Endothelial cell of umbilical vein (primary cell): ENCODE measurements at regions not wholly inside any gene's neighbourhood (a gene's known extent, or its start where the extent isn't known, plus 50 kb on each side); places are given as distances from the start of the nearest gene placed in this dataset.
A peak's percentile ranks its signal among the peaks of the same experiment; 100 is the strongest.

Source experiments
- BruUV-seq: library from RNA; stranded (reverse); fragments of 400-500 nt; replicated peaks from 2 replicates; lab custom pipeline; 2021; lab: Mats Ljungman, UMichigan
- CTCF ChIA-PET: fragments of 300-600, 350-600 bp; sonication (Branson Sonifier 250); formaldehyde crosslinking; loops from one replicate; lab custom pipeline; 2021; ENCODE audit warnings: antibody characterized with exemption, inconsistent platforms; lab: Charles Lee
- POLR2A ChIA-PET: fragments of 300-600, 350-600 bp; sonication (Branson Sonifier 250); formaldehyde crosslinking; loops from one replicate; lab custom pipeline; 2021; ENCODE audit warnings: antibody characterized with exemption, inconsistent platforms; lab: Charles Lee
- DNase-seq: peaks from one replicate; pipeline ENCODE4 v3.0.0-alpha.2; 2011; ENCODE audit warnings: low read depth, low spot score
- FAIRE-seq: peaks from 2 replicates; lab custom pipeline; 2011; peaks lifted over from hg19 to GRCh38; lab: Jason Lieb, UNC
- H2AFZ ChIP-seq: 2 replicates; pipeline ENCODE4 v1.6.0; 2012; ENCODE audit warnings: low read depth, low read length, control low read depth, inconsistent platforms
- H3K27ac ChIP-seq: 2 replicates; pipeline ENCODE4 v1.5.1; 2011; ENCODE audit warnings: low read depth, mild to moderate bottlenecking, control low read depth, low read length, moderate library complexity; ENCODE audit not compliant: insufficient read depth
- H3K27me3 ChIP-seq, 2 experiments: 2 replicates each; pipeline versions ENCODE4 v1.6.0 to v1.6.1; 2011; ENCODE audit warnings: low read length in 2 of 2, mixed read lengths in 1 of 2; ENCODE audit not compliant: control insufficient read depth in 2 of 2, insufficient read depth in 2 of 2
- H3K36me3 ChIP-seq, 2 experiments: 2 replicates in 1 of 2; 3 replicates in 1 of 2; pipeline ENCODE4 v1.5.1; 2011; ENCODE audit warnings: low read length in 2 of 2, mild to moderate bottlenecking in 1 of 2, moderate library complexity in 1 of 2; ENCODE audit not compliant: control insufficient read depth in 2 of 2, insufficient read depth in 2 of 2; ENCODE audit errors: extremely low read depth in 1 of 2
- H3K4me1 ChIP-seq: 3 replicates; pipeline ENCODE4 v1.5.1; 2011; ENCODE audit warnings: mild to moderate bottlenecking, low read length; ENCODE audit not compliant: control insufficient read depth, insufficient read depth; ENCODE audit errors: extremely low read depth
- H3K4me2 ChIP-seq: 2 replicates; pipeline ENCODE4 v1.6.1; 2011; ENCODE audit warnings: low read length, control low read depth, mixed read lengths; ENCODE audit not compliant: insufficient read depth
- H3K4me3 ChIP-seq, 3 experiments: fragments of 200-600 bp in 1 of 3; sonication (generic), shearing (Covaris generic) in 1 of 3; replicated peaks in 1 of 3; 2 replicates each; pipeline ENCODE4 v1.5.1; 2011 to 2016; ENCODE audit warnings: control low read depth in 3 of 3, low read length in 3 of 3, mild to moderate bottlenecking in 2 of 3, inconsistent platforms in 1 of 3, low read depth in 1 of 3, moderate library complexity in 1 of 3; ENCODE audit not compliant: insufficient read depth in 1 of 3
- H3K79me2 ChIP-seq: 2 replicates; pipeline ENCODE4 v1.6.0; 2012; ENCODE audit warnings: low read length, inconsistent platforms; ENCODE audit not compliant: control insufficient read depth, insufficient read depth
- H3K9ac ChIP-seq: replicated peaks from 2 replicates; pipeline ENCODE3; 2011; ENCODE audit warnings: low read length, control low read depth; ENCODE audit not compliant: insufficient read depth; ENCODE audit errors: extremely low read depth
- H3K9me1 ChIP-seq: replicated peaks from 3 replicates; pipeline ENCODE4 v1.6.0; 2011; ENCODE audit warnings: mild to moderate bottlenecking, low read length; ENCODE audit not compliant: control insufficient read depth, insufficient read depth; ENCODE audit errors: extremely low read depth
- H3K9me3 ChIP-seq: replicated peaks from 2 replicates; pipeline ENCODE4 v1.5.1; 2012; ENCODE audit warnings: low read length, inconsistent platforms; ENCODE audit not compliant: control insufficient read depth, insufficient read depth
- H4K20me1 ChIP-seq: replicated peaks from 2 replicates; pipeline ENCODE3; 2011; ENCODE audit warnings: mild to moderate bottlenecking, low read length; ENCODE audit not compliant: control insufficient read depth, insufficient read depth; ENCODE audit errors: extremely low read depth
- EZH2 ChIP-seq: IDR thresholded peaks from 2 replicates; pipeline ENCODE4 v1.6.1; 2012; ENCODE audit warnings: borderline replicate concordance, low read depth, mild to moderate bottlenecking, moderate library complexity, low read length, inconsistent platforms; ENCODE audit not compliant: severe bottlenecking
- FOS ChIP-seq: IDR thresholded peaks from 2 replicates; pipeline ENCODE4 v1.6.1; 2011; ENCODE audit warnings: mild to moderate bottlenecking, low read length, moderate library complexity, borderline replicate concordance; ENCODE audit not compliant: insufficient read depth
- GATA2 ChIP-seq: IDR thresholded peaks from 2 replicates; pipeline ENCODE4 v1.7.0; 2011; ENCODE audit warnings: low read depth, mild to moderate bottlenecking, moderate library complexity, mixed read lengths, low read length; ENCODE audit not compliant: insufficient read length, insufficient read depth
- JUN ChIP-seq: IDR thresholded peaks from 2 replicates; pipeline ENCODE4 v1.6.1; 2011; ENCODE audit warnings: borderline replicate concordance, low read depth; ENCODE audit not compliant: insufficient read length, insufficient read depth
- POLR2A ChIP-seq: IDR thresholded peaks from 2 replicates; pipeline ENCODE4 v1.6.1; 2012; ENCODE audit warnings: low read depth, mild to moderate bottlenecking, control low read depth, low read length
- POLR2AphosphoS5 ChIP-seq: IDR thresholded peaks from 2 replicates; pipeline ENCODE4 v1.6.1; 2012; ENCODE audit warnings: low read depth, mild to moderate bottlenecking, control low read depth, low read length, moderate library complexity; ENCODE audit not compliant: insufficient read depth
- dilution Hi-C: fragments of 300-500 bp; cut with MboI; formaldehyde crosslinking; loops from one replicate; pipeline ENCODE4 v1.15.0; 2019; ENCODE audit warnings: low sequenced_read_pairs; ENCODE audit not compliant: extremely low pct_ligation_motif_present
- intact Hi-C: fragments of 100-400 bp; cut with micrococcal nuclease; formaldehyde crosslinking; loops from one replicate; pipeline ENCODE4 v1.10.0; 2022

DNA sequence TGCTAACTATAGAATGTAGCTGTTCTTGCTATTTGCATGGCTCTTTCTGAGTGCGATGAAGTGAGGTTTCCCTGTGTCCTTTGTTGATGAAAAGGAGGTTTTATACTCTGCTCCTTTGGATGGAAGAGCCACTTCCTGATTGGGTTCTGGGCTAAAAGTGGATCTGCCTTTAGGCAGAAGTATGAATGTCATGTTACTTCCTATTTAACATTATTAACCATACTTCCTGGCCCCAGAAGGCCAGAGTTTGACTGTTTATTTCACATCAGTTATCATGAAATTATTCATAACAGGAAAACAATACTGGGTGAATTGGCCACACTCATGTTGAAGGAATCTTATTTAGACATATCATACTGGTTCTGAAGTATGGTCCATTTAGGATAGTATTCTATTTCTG is 386.2 kb downstream of the PCDH7 start:
- peak; percentile 50 for DNase-seq
- POLR2A ChIA-PET: no interaction called here

GRCh38 chr4:31107362-31107761 is 387.2 kb downstream of the PCDH7 start:
- no TSS peak for BruUV-seq
- Histone ChIP-seq H3K27me3 (no peaks in the 10 kb centered on the region), H3K9me3 (no peaks in the 10 kb centered on the region), H3K9me1 (no peaks in the 10 kb centered on the region), H3K79me2 (no peaks in the 10 kb centered on the region), H3K4me2 (peak overlapping the region; percentile 73), H4K20me1 (no peaks in the 10 kb centered on the region), H3K4me1 (peaks cover 22% of the 10 kb centered on the region), H3K36me3 (no peaks in the 10 kb centered on the region), H3K9ac (no peak overlapping the region), H2AFZ (no peak overlapping the region), H3K4me3 (no peak overlapping the region), H3K27ac (no peak overlapping the region)
- ChIA-PET CTCF (no interaction called here), POLR2A (no interaction called here)
- intact Hi-C loops (loop anchor here (2.0 to 5.0 kb wide), 2 partner anchors 19 to 390 kb away; no protein-coding TSS in a partner anchor), dilution Hi-C loops (no loop called here)
- peak; percentile 76 for TF ChIP-seq GATA2
- peak; percentile 58 for TF ChIP-seq FOS
- no peak for TF ChIP-seq JUN
- no peak for TF ChIP-seq POLR2A
- DNase-seq (peak; percentile 26), FAIRE-seq (no peak)

More for the DNA sequence above, 386.2 kb downstream of the PCDH7 start:
- Histone ChIP-seq H3K9me1 (no peaks in the 10 kb centered on the region), H3K4me3 (no peak overlapping the region), H3K4me1 (peaks cover 22% of the 10 kb centered on the region), H3K4me2 (peak overlapping the region; percentile 73), H3K27ac (no peak overlapping the region), H2AFZ (peak overlapping the region; percentile 31), H4K20me1 (no peaks in the 10 kb centered on the region), H3K9ac (no peak overlapping the region), H3K36me3 (no peaks in the 10 kb centered on the region), H3K79me2 (no peaks in the 10 kb centered on the region), H3K27me3 (no peaks in the 10 kb centered on the region), H3K9me3 (no peaks in the 10 kb centered on the region)
- peak; percentile 33 for FAIRE-seq
- no TSS peak for BruUV-seq
- intact Hi-C loops: loop anchor here (2.0 to 5.0 kb wide), 2 partner anchors 18 to 389 kb away; no protein-coding TSS in a partner anchor
- TF ChIP-seq POLR2AphosphoS5 (peak; percentile 32), GATA2 (peak; percentile 65), FOS (peak; percentile 64), POLR2A (no peak), EZH2 (no peak)
- dilution Hi-C loops: no loop called here
- CTCF ChIA-PET: interaction anchor here (1.1 to 1.7 kb wide), 3 partner anchors 9 to 12 kb away, joined by 5 to 6 read pairs (median 6); no protein-coding TSS in a partner anchor
